Peyer's patch (tissue), 4 donors: ENCODE measurements at regions not wholly inside any gene's neighbourhood (a gene's known extent, or its start where the extent isn't known, plus 50 kb on each side); places are given as distances from the start of the nearest gene placed in this dataset.

Experiments used
- POLR2A ChIP-seq, 2 donors: fragments of 450-650 bp; IDR thresholded peaks; one replicate each; pipeline ENCODE4 v1.5.1; 2017; ENCODE audit warnings: antibody characterized with exemption in 2 of 2, mild to moderate bottlenecking in 2 of 2, moderate library complexity in 2 of 2
- TF ChIP-seq, protein P1 (sequence below), 6 experiments: fragments of 450-650 bp in 4 of 6; fragments of 200-600 bp in 2 of 6; sonication (generic) in 1 of 6; IDR thresholded peaks; one replicate each; pipeline ENCODE4 v1.5.1; 2017 to 2019; ENCODE audit warnings: antibody characterized with exemption in 6 of 6, mild to moderate bottlenecking in 3 of 6, moderate library complexity in 1 of 6

DNA sequence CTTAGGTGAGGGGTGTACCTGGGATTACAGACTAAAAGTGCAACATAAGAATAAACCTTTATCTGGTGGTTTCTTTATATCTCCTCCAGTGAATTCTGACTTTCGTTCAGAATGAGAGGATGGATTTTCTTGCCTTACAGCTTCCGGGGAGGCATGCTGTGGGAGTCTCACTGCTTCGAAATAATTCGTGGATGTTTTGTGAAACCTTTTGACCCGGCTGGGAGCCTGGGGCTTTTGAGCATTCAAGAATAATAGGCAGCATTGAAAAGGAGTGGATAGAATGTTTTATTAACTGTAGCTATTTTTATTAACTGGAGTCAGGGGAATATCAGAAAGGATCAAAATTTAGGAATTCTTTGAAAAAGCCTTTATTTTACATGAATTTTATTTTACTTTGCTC is 149.1 kb downstream of the RWDD3 start:
- TF ChIP-seq, protein P1, sequence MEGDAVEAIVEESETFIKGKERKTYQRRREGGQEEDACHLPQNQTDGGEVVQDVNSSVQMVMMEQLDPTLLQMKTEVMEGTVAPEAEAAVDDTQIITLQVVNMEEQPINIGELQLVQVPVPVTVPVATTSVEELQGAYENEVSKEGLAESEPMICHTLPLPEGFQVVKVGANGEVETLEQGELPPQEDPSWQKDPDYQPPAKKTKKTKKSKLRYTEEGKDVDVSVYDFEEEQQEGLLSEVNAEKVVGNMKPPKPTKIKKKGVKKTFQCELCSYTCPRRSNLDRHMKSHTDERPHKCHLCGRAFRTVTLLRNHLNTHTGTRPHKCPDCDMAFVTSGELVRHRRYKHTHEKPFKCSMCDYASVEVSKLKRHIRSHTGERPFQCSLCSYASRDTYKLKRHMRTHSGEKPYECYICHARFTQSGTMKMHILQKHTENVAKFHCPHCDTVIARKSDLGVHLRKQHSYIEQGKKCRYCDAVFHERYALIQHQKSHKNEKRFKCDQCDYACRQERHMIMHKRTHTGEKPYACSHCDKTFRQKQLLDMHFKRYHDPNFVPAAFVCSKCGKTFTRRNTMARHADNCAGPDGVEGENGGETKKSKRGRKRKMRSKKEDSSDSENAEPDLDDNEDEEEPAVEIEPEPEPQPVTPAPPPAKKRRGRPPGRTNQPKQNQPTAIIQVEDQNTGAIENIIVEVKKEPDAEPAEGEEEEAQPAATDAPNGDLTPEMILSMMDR (IDR thresholded peaks at IDR 0.05) = no peak
- TF ChIP-seq POLR2A (IDR thresholded peaks at IDR 0.05) = no peak
